Choroid plexus epithelial cell (primary cell): ENCODE measurements at regions not wholly inside any gene's neighbourhood (a gene's known extent, or its start where the extent isn't known, plus 50 kb on each side); places are given as distances from the start of the nearest gene placed in this dataset.

Experiments
- DNase-seq: peaks from one replicate; pipeline ENCODE4 v3.0.0-alpha.2; 2010; ENCODE audit warnings: low read depth
- H3K4me3 ChIP-seq: 2 replicates; pipeline ENCODE4 v1.5.1; 2011; ENCODE audit warnings: low read depth, mild to moderate bottlenecking, control low read depth, low read length, moderate library complexity
- TF ChIP-seq, protein P1 (sequence below): conservative IDR thresholded peaks from 2 replicates; pipeline ENCODE4 v1.5.1; 2011; ENCODE audit warnings: low read depth, mild to moderate bottlenecking, control low read depth, inconsistent platforms, low read length, moderate library complexity

DNA sequence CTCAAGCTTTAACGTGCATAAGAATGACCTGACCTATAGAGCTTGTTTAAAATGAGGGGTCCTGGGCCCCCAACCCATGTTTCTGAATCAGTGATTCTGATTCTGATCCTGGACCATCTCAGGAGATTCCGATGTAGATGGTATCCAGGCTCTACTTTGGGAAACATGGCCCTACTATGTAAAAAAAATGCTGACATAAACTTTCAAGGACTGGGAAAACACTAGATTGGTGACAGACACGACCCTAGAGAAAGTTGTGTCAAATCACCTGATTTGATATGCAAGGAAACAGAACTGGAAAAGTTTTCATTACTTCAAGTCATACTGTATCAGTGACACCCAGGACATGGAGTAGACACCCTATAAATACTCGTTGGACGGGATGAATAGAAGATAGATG, 328.5 kb downstream of the HNRNPD start:
- no peak for DNase-seq
- no peak overlapping the region for H3K4me3 ChIP-seq
- TF ChIP-seq, protein P1, sequence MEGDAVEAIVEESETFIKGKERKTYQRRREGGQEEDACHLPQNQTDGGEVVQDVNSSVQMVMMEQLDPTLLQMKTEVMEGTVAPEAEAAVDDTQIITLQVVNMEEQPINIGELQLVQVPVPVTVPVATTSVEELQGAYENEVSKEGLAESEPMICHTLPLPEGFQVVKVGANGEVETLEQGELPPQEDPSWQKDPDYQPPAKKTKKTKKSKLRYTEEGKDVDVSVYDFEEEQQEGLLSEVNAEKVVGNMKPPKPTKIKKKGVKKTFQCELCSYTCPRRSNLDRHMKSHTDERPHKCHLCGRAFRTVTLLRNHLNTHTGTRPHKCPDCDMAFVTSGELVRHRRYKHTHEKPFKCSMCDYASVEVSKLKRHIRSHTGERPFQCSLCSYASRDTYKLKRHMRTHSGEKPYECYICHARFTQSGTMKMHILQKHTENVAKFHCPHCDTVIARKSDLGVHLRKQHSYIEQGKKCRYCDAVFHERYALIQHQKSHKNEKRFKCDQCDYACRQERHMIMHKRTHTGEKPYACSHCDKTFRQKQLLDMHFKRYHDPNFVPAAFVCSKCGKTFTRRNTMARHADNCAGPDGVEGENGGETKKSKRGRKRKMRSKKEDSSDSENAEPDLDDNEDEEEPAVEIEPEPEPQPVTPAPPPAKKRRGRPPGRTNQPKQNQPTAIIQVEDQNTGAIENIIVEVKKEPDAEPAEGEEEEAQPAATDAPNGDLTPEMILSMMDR, result no peak

DNA sequence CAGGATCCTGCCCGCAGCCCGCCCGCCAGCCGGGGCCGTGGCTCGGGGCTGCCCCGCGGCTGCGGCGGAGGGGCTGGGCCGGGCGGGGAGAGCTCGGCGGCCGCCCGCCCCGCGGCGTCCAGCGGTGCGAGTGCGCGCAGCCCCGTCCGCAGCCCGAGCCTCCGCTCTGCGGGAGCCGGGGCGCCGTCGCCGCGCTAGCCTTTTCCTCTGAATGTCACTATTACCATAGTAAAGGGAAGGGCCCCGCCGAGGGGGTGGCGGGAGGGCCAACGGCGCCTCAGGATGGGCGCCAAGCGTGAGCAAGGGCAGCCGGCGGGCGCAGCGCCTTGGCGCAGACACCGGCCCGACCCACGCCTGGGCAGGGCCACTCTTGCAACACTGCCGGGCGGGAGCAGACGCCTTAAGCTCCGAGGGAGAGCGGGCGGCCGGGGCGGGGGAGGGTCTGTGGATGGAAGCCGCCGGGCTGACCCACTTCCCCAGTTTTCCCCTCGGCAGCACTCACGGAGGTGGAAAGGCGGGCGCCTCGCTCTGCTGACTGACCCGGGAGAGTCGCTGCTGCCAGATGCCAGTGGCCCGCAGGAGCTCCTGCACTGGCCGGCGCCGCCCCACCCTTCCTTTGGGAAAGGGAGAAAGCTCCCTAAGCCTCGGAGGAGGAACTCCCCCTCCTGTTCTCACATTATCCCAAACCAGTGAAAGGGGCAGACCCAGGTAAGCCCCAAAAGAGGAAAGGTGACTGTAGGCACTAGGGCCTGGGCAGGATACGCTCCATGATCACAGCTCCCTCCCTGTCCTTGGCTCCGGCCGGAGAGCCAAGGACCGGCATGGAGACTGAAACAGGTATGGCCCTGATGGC, 329.4 kb downstream of the HNRNPD start:
- peak; percentile 31 for DNase-seq
- TF ChIP-seq, protein P1, result no peak
- H3K4me3 ChIP-seq, result peak overlapping the region; percentile 30

DNA sequence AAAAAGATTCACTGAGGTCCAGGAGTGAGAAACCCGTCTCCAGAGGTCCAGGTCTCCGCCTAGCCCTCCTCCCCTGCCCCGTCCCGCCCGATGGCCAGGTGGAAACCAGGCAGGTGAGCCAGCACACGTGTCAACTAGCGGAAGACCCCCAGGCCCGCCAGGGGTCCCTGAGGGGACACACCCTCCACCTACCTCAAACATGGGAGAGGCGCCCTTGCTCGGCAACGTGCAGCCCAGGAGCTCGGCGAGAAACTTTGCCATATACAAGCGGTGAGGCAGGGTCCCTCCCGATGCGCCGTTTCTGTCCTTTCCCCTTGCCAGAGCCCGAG, 330.0 kb downstream of the HNRNPD start:
- TF ChIP-seq, protein P1, result no peak
- no peak for DNase-seq
- no peak overlapping the region for H3K4me3 ChIP-seq

DNA sequence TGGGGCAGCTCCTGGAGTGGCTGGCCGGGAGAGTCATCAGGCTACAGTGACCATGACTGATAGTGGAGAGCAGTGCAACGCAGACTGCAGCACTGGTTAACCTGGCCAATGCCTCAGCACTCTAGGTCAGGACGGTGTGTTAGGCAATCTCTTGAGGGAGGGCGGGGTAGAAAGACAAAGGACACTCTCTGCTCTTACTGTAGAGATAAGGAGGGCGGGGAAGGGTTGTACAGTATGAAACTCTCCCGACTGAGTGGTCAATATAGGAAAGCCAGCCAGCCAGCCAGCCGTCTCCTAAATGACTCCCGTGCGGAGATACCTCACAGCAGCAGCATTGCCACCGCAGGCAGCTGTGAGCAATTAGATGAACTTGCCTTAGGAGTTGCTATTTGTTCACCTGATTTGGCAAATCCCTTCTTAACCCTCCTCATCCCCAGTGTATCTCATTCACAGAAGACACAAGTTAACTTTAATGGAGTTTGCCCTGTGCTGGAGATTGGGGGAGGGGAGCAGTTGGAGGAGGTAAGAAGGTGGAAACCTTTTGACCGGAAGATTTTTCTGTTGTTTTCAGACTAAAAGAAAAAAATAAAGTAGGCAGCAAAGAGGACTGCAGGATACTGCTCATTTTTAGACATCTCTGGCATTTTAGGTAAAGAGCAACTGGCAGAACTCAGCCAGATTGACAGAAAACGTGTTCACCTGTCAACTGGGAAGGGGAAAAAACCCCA, 330.5 kb downstream of the HNRNPD start:
- H3K4me3 ChIP-seq, result no peak overlapping the region
- DNase-seq, result no peak
- TF ChIP-seq, protein P1, result no peak

DNA sequence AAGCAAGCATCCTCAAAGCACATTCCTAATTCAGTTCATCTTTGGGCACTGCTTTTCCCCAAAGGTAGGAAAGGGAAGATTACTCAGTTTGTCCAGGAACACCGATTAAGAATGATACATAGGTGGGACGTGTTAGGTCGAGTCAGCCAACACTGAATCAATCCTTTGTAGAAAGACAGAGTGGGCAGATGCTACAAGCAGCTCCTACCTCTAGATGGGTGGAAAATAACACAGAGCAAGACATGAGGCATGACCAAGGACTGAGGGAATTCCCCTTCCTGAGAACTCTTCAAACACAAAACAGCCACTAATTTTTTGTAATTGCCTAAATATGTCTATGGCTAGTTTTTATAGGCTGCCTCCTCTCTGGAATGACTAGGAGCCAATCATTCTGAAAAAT, 331.7 kb downstream of the HNRNPD start:
- no peak overlapping the region for H3K4me3 ChIP-seq
- DNase-seq, result no peak
- TF ChIP-seq, protein P1, result no peak

DNA sequence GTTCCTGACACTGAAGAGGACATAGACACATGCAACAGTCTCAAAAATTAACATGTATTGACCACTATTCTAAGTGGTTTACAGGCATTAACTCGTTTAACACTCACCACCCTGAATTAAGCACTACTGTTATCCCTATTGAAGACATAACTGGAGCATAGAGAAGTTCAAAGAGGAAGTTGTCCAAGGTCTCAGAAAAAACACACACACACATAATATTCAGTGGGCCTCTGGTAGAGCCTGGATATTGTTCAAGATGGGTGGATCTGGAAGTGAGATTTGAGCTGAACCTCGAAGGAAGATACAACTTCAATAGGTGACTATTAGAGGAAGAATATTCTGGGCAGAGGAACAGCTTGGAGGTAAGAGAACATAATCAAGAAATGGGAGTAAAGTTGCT, 334.9 kb downstream of the HNRNPD start:
- H3K4me3 ChIP-seq, result no peak overlapping the region
- DNase-seq, result no peak
- TF ChIP-seq, protein P1, result no peak
